ENCODE measurements at regions not wholly inside any gene's neighbourhood (a gene's known extent, or its start where the extent isn't known, plus 50 kb on each side); places are given as distances from the start of the nearest gene placed in this dataset.

DNA sequence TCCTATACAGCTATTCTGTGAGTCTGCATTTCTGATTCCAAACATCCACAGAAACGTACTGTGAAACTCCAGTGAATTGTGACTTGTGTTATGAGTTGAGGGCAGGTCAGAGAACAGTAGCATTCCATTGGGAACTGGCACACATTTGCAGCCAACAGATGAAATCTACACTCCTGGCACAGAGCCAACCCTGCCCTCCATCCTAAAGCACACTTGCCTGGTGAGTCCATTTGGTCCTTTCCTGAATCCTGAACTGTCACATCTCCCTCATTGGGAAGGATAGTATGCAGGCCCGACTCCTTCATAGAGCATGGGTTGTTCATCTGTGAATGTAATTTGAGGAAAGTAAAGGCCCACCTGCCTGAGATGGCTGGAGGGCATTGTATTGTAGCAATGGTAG, 314.3 kb upstream of the RASGRP1 start:
- no peak for TF ChIP-seq MED1 (CRISPR knock-in tag; IDR thresholded peaks at IDR 0.05)
- no peak for TF ChIP-seq POLR2A (IDR thresholded peaks at IDR 0.05; ENCODE audit: insufficient read depth in 1 of 2, low read depth in 2 of 2, low read length in 2 of 2)
- TF ChIP-seq, protein P1, sequence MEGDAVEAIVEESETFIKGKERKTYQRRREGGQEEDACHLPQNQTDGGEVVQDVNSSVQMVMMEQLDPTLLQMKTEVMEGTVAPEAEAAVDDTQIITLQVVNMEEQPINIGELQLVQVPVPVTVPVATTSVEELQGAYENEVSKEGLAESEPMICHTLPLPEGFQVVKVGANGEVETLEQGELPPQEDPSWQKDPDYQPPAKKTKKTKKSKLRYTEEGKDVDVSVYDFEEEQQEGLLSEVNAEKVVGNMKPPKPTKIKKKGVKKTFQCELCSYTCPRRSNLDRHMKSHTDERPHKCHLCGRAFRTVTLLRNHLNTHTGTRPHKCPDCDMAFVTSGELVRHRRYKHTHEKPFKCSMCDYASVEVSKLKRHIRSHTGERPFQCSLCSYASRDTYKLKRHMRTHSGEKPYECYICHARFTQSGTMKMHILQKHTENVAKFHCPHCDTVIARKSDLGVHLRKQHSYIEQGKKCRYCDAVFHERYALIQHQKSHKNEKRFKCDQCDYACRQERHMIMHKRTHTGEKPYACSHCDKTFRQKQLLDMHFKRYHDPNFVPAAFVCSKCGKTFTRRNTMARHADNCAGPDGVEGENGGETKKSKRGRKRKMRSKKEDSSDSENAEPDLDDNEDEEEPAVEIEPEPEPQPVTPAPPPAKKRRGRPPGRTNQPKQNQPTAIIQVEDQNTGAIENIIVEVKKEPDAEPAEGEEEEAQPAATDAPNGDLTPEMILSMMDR (CRISPR knock-in tag; IDR thresholded peaks at IDR 0.05), result no peak
- TF ChIP-seq EZH2 (conservative IDR thresholded peaks at IDR 0.05; ENCODE audit: low read depth, low read length), result no peak
- no peak for TF ChIP-seq CCAR2 (optimal IDR thresholded peaks at IDR 0.05; ENCODE audit: low read depth, low read length)
- no peak for TF ChIP-seq ZNF747 (CRISPR knock-in tag; IDR thresholded peaks at IDR 0.05; ENCODE audit: borderline replicate concordance)
- no peak for TF ChIP-seq SP1 (IDR thresholded peaks at IDR 0.05)
- TF ChIP-seq SP1 (CRISPR knock-in tag; IDR thresholded peaks at IDR 0.05), result no peak
- TF ChIP-seq NR2C2 (CRISPR knock-in tag; IDR thresholded peaks at IDR 0.05; ENCODE audit: borderline replicate concordance), result no peak
- TF ChIP-seq DNMT1 (CRISPR knock-in tag; IDR thresholded peaks at IDR 0.05), result no peak
- no peak for TF ChIP-seq JUN (CRISPR knock-in tag; IDR thresholded peaks at IDR 0.05)
- no peak for TF ChIP-seq HHEX (CRISPR knock-in tag; IDR thresholded peaks at IDR 0.05)
